ENCODE measurements at regions not wholly inside any gene's neighbourhood (a gene's known extent, or its start where the extent isn't known, plus 50 kb on each side); places are given as distances from the start of the nearest gene placed in this dataset.

DNA sequence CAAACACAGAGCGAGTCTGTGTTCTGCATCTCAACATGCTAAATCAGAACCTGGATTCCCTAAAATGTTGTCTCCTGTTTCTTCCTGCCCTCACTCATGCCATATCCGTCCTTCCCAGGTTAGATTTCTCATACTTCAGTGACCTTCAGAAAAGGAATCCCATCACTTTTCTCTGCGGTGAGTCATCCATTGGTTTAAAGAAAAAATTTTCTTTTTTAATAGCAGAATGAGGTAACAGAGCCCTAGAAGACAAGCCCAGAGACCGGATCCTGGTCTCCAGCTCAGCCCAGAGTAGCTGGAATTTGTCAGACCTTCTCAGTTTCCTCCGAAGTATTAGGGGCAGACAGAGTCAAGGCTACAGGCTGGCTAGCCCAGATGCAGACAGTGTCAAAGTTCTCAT, 143.2 kb upstream of the DMRT1 start:
- Histone ChIP-seq H3K27me3 (ENCODE audit: control insufficient read depth in 1 of 2, insufficient read depth in 2 of 2, low read length in 2 of 2) (no peaks in the 10 kb centered on the region), H3K9me3 (ENCODE audit: control insufficient read depth in 2 of 2, insufficient read depth in 1 of 2, low read depth in 1 of 2, low read length in 1 of 2) (no peaks in the 10 kb centered on the region), H3K4me3 (ENCODE audit: low read depth in 1 of 2, low read length in 2 of 2) (no peak overlapping the region), H3K4me1 (ENCODE audit: control insufficient read depth in 2 of 2, insufficient read depth in 2 of 2, low read length in 1 of 2) (peaks cover 4 to 6% of the 10 kb centered on the region in 2 donors), H3K27ac (ENCODE audit: low read depth in 2 of 2, low read length in 1 of 2) (peak overlapping the region in 1 of 2 donors; percentile 17), H3K36me3 (ENCODE audit: control insufficient read depth in 2 of 2, insufficient read depth in 2 of 2, low read length in 1 of 2) (peaks cover 0 to 4% of the 10 kb centered on the region in 2 donors)
- 76 to 82% methylated on average over 5 of the region's 5 CpGs for WGBS, 2 donors

DNA sequence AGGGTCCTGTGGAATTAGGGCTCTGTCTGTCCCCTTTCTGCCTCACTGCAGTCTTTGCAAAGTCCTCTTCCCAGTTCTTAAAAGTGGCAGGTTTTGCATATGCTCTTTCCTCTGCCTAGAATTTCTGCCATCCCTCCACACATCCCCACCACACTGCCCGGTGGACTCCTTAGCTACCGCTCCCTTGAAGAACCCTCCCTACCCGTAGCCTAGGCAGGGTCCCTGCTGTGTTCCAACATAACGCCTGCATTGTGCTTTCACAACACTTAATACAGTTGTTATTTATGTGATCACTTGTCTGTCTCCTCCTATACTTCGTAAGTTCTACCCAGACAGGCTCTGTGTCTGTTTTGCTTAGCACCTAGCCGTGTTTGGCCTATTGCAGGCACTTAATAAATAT, 142.5 kb upstream of the DMRT1 start:
- WGBS, 2 donors = 81 to 82% methylated on average over 6 of the region's 6 CpGs
- H3K9me3 ChIP-seq (ENCODE audit: control insufficient read depth in 2 of 2, insufficient read depth in 1 of 2, low read depth in 1 of 2, low read length in 1 of 2) = no peaks in the 10 kb centered on the region
- H3K27ac ChIP-seq (ENCODE audit: low read depth in 2 of 2, low read length in 1 of 2) = no peak overlapping the region
- H3K4me3 ChIP-seq (ENCODE audit: low read depth in 1 of 2, low read length in 2 of 2) = no peak overlapping the region
- no peaks in the 10 kb centered on the region for H3K27me3 ChIP-seq (ENCODE audit: control insufficient read depth in 1 of 2, insufficient read depth in 2 of 2, low read length in 2 of 2)
- peaks cover 4 to 6% of the 10 kb centered on the region in 2 donors for H3K4me1 ChIP-seq (ENCODE audit: control insufficient read depth in 2 of 2, insufficient read depth in 2 of 2, low read length in 1 of 2)
- H3K36me3 ChIP-seq (ENCODE audit: control insufficient read depth in 2 of 2, insufficient read depth in 2 of 2, low read length in 1 of 2) = peaks cover 0 to 4% of the 10 kb centered on the region in 2 donors

DNA sequence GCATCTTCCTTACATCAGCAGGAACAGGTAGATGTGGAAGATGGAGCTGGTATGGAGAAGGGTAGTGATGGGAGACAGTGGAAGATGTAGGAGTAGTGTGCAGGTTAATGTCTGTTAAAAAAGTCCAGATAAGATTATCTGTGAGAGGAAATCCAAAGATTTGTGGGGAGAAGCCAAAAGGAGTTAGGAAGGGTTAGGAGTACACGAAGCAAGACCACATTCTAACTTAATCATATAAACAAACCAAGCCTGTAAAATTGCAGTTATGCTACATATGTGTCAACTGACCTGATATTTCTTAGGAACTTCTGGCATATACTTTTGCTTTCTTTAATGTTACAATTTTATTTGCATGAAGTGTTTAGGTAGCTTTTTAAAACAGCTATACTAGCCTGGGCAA, 142.1 kb upstream of the DMRT1 start:
- no peaks in the 10 kb centered on the region for H3K9me3 ChIP-seq (ENCODE audit: control insufficient read depth in 2 of 2, insufficient read depth in 1 of 2, low read depth in 1 of 2, low read length in 1 of 2)
- H3K27me3 ChIP-seq (ENCODE audit: control insufficient read depth in 1 of 2, insufficient read depth in 2 of 2, low read length in 2 of 2) = no peaks in the 10 kb centered on the region
- H3K4me3 ChIP-seq (ENCODE audit: low read depth in 1 of 2, low read length in 2 of 2) = no peak overlapping the region
- WGBS, 2 donors = 50 to 56% methylated on average over 1 of the region's 1 CpG
- H3K36me3 ChIP-seq (ENCODE audit: control insufficient read depth in 2 of 2, insufficient read depth in 2 of 2, low read length in 1 of 2) = peaks cover 0 to 4% of the 10 kb centered on the region in 2 donors
- peaks cover 3 to 5% of the 10 kb centered on the region in 2 donors for H3K4me1 ChIP-seq (ENCODE audit: control insufficient read depth in 2 of 2, insufficient read depth in 2 of 2, low read length in 1 of 2)
- no peak overlapping the region for H3K27ac ChIP-seq (ENCODE audit: low read depth in 2 of 2, low read length in 1 of 2)

DNA sequence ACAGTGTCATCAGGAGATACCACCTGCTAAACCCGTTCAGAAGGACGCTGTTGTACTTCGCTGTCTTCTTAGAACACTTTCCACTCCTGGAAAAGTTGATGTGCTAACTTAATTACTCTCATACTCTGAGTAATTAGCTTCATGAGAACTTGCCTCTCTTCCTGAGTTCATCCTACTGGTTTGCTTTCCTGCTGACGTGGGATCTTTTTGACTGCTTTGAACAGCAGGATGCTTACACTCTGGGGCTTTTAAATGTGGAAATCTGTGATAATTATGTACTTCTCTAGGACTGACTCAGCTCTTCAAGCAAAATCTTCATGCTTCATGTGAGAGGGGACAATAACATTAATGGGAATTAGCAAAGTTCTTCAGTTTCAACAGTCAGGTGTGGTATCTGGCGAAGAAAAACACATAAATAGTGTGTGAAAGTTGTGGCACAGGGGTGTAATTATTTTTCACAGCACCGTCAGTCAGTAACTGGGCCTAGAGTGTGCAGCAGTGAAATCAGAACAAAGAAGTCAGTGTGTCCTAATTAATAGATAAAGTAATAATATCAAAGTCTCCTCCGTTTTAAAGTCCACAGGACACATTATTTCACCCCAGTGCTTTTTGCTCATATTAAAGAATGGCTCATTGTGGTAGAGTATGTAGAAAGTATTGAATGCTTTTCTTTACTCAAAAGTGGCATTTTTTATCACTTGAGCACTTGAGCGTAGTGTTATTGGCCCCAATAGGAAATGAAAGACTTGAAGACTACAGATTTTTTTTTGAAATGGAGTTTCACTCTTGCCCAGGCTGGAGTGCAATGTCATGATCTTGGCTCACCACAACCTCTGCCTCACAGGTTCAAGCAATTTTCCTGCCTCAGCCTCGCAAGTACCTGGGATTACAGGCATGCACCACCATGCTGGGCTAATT, 140.9 kb upstream of the DMRT1 start:
- Histone ChIP-seq H3K27ac (ENCODE audit: low read depth in 2 of 2, low read length in 1 of 2) (no peak overlapping the region), H3K36me3 (ENCODE audit: control insufficient read depth in 2 of 2, insufficient read depth in 2 of 2, low read length in 1 of 2) (peaks cover 0 to 4% of the 10 kb centered on the region in 2 donors)

DNA sequence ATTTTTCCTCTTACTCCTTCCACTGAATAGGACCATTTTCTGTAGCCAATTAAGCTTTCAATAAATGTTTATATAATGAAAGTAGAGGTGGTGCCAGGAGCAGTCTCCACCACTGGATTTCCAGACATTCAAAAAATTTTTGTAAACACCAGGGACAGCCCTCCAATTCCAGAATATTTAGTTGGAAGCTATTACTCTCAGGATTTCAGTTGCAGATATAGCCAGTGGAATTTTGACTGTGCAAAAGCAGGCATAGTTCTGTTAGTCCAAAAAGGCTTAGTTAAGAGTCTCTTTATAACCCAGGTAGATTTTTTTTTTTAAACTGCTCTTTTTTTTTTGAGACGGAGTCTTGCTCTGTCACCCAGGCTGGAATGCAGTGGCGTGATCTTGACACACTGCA, 138.1 kb upstream of the DMRT1 start:
- Histone ChIP-seq H3K27me3 (ENCODE audit: control insufficient read depth in 1 of 2, insufficient read depth in 2 of 2, low read length in 2 of 2) (no peaks in the 10 kb centered on the region), H3K9me3 (ENCODE audit: control insufficient read depth in 2 of 2, insufficient read depth in 1 of 2, low read depth in 1 of 2, low read length in 1 of 2) (no peaks in the 10 kb centered on the region), H3K4me3 (ENCODE audit: low read depth in 1 of 2, low read length in 2 of 2) (no peak overlapping the region), H3K27ac (ENCODE audit: low read depth in 2 of 2, low read length in 1 of 2) (peak overlapping the region in 1 of 2 donors; percentile 4), H3K36me3 (ENCODE audit: control insufficient read depth in 2 of 2, insufficient read depth in 2 of 2, low read length in 1 of 2) (peaks cover 0 to 4% of the 10 kb centered on the region in 2 donors), H3K4me1 (ENCODE audit: control insufficient read depth in 2 of 2, insufficient read depth in 2 of 2, low read length in 1 of 2) (no peaks in the 10 kb centered on the region)
- WGBS, 2 donors = 83 to 87% methylated on average over 2 of the region's 2 CpGs

More for the DNA sequence above, 140.9 kb upstream of the DMRT1 start:
- Histone ChIP-seq H3K9me3 (ENCODE audit: control insufficient read depth in 2 of 2, insufficient read depth in 1 of 2, low read depth in 1 of 2, low read length in 1 of 2) (no peaks in the 10 kb centered on the region), H3K4me1 (ENCODE audit: control insufficient read depth in 2 of 2, insufficient read depth in 2 of 2, low read length in 1 of 2) (no peaks in the 10 kb centered on the region), H3K4me3 (ENCODE audit: low read depth in 1 of 2, low read length in 2 of 2) (no peak overlapping the region), H3K27me3 (ENCODE audit: control insufficient read depth in 1 of 2, insufficient read depth in 2 of 2, low read length in 2 of 2) (no peaks in the 10 kb centered on the region)
- WGBS, 2 donors = 77 to 84% methylated on average over 9 of the region's 9 CpGs

DNA sequence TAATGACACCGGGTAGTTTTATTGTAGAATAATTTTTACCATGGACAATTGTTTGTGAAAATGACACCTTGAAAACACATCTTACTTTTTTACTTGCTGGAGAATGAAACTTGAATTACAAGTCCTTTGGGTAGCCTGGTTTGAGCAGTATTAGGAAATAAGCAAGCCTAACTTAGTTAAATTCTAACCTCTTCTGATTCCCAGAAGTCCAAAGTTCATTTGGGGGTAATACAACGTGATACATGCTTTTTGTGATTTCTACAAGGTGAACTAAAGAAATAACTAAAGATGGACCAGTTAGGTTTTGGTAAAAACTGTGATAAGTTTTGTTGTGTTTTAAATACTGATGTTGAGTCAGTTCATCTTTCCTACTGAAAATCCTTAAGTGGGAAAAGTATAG, 135.4 kb upstream of the DMRT1 start:
- Histone ChIP-seq H3K27me3 (ENCODE audit: control insufficient read depth in 1 of 2, insufficient read depth in 2 of 2, low read length in 2 of 2) (no peaks in the 10 kb centered on the region), H3K27ac (ENCODE audit: low read depth in 2 of 2, low read length in 1 of 2) (no peak overlapping the region), H3K36me3 (ENCODE audit: control insufficient read depth in 2 of 2, insufficient read depth in 2 of 2, low read length in 1 of 2) (peaks cover 3 to 5% of the 10 kb centered on the region in 2 donors), H3K4me3 (ENCODE audit: low read depth in 1 of 2, low read length in 2 of 2) (peak overlapping the region in 1 of 2 donors; percentile 58), H3K9me3 (ENCODE audit: control insufficient read depth in 2 of 2, insufficient read depth in 1 of 2, low read depth in 1 of 2, low read length in 1 of 2) (no peaks in the 10 kb centered on the region), H3K4me1 (ENCODE audit: control insufficient read depth in 2 of 2, insufficient read depth in 2 of 2, low read length in 1 of 2) (peaks cover 0 to 2% of the 10 kb centered on the region in 2 donors)
- WGBS, 2 donors = 38 to 49% methylated on average over 2 of the region's 2 CpGs

DNA sequence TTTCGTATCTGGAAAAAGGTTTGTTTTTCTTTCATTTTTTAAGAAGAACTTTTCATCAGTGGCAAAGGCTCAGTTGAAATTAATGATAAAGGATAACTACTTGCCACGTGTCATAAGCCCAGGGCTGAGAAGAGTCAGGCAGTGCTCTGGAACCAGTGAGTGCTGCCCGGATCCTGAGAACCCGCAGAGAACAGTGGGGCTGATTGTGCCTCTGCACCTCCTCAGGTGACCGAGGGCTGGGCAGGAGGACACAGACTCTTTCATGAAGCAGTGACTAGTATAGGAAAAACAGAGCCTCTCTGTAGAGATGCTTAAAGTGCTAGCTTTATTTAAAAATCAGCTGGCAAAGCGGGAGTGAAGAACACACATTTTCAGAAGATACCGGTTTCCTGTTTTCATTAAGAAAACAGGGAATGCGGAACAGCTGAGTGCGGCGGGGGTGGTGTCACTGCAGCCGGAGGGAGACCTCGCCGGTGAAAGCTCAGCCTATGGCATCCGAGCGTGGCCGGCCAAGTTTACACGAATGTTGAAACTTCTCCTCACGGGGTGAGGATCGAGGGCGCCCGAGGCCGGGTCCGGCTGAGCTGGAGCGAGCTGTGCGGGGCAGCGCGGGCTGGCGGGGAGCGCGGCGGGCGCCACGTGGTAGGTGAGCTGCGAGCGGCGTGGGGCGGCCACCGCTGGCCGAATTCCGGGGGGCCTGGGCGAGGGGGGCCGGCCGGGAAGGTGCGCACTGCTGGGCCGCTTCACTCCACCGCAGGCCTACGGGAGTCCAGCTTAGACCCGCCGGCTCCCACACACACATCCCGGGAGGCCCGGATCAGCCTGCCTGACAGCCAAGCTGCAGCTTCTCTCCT, 134.7 kb upstream of the DMRT1 start:
- Histone ChIP-seq H3K27me3 (ENCODE audit: control insufficient read depth in 1 of 2, insufficient read depth in 2 of 2, low read length in 2 of 2) (no peaks in the 10 kb centered on the region), H3K4me3 (ENCODE audit: low read depth in 1 of 2, low read length in 2 of 2) (peak overlapping the region; percentile 58), H3K4me1 (ENCODE audit: control insufficient read depth in 2 of 2, insufficient read depth in 2 of 2, low read length in 1 of 2) (peaks cover 0 to 9% of the 10 kb centered on the region in 2 donors), H3K27ac (ENCODE audit: low read depth in 2 of 2, low read length in 1 of 2) (peak overlapping the region; percentile 80 to 86), H3K36me3 (ENCODE audit: control insufficient read depth in 2 of 2, insufficient read depth in 2 of 2, low read length in 1 of 2) (peaks cover 11 to 12% of the 10 kb centered on the region in 2 donors), H3K9me3 (ENCODE audit: control insufficient read depth in 2 of 2, insufficient read depth in 1 of 2, low read depth in 1 of 2, low read length in 1 of 2) (no peaks in the 10 kb centered on the region)
- 4 to 8% methylated on average over 34 to 51 of the region's 51 CpGs for WGBS, 2 donors

DNA sequence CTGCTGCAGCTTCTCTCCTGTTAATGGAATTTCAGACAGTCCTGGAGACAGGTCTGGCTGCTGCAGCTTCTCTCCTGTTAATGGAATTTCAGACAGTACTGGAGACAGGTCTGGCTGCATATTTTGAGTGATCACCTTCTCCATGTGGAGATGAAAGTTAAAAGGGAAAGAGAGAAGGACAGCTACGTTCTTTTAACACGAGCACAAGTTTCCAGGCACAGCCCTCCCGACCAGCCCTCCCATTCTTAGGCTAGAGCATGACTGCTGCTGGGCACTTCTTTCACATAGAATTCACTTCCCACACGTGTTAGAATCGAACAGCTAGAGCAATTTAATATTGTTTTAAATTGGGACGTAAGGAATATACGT, 133.3 kb upstream of the DMRT1 start:
- Histone ChIP-seq H3K27ac (ENCODE audit: low read depth in 2 of 2, low read length in 1 of 2) (peak overlapping the region; percentile 47 to 73), H3K4me1 (ENCODE audit: control insufficient read depth in 2 of 2, insufficient read depth in 2 of 2, low read length in 1 of 2) (peaks cover 0 to 19% of the 10 kb centered on the region in 2 donors), H3K36me3 (ENCODE audit: control insufficient read depth in 2 of 2, insufficient read depth in 2 of 2, low read length in 1 of 2) (peaks cover 14 to 24% of the 10 kb centered on the region in 2 donors), H3K27me3 (ENCODE audit: control insufficient read depth in 1 of 2, insufficient read depth in 2 of 2, low read length in 2 of 2) (no peaks in the 10 kb centered on the region), H3K4me3 (ENCODE audit: low read depth in 1 of 2, low read length in 2 of 2) (peak overlapping the region in 1 of 2 donors; percentile 48), H3K9me3 (ENCODE audit: control insufficient read depth in 2 of 2, insufficient read depth in 1 of 2, low read depth in 1 of 2, low read length in 1 of 2) (no peaks in the 10 kb centered on the region)
- WGBS, 2 donors = 19 to 21% methylated on average over 7 of the region's 7 CpGs

DNA sequence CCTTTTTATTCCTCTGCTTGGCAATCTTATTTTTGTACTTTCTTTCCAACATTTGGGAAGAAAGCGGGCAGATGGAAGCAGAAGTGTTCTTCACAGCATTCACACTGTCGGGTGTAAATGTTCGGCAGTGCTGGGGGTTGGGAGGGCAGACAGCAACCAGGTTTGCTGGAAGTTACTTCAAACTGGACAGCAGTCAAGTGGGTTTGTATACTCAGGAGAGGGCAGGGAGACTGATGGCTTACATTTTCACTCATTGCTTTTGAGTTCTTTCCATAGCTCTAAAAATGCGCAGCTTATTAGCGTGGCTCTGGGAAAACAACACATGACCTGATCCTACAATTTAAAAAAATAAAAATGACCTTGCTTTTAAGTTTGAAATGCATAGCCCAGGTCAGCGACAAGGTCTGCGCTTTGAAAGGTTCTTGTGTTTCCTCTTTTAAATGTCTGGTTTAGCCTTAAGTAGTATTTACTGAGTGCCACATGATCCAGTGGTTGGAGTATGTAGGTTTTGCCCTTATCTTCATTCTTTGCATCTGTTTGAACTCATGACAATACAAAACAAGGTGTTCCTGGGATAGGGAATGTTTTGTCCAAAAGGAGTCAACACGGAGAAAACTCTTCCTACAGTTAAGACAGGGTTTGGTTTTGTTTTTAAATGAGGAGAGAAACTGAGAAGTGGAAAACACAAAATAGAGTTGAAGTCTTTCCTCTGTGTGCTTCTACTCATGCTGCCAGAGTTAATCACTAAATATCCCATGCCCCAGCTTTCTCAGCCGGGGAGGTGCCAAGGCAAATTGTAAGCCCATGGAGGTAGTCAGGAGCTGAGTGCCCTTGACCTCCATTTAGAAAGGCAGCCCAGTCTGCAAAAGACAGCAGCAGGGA, 132.7 kb upstream of the DMRT1 start:
- no peaks in the 10 kb centered on the region for H3K9me3 ChIP-seq (ENCODE audit: control insufficient read depth in 2 of 2, insufficient read depth in 1 of 2, low read depth in 1 of 2, low read length in 1 of 2)
- H3K4me1 ChIP-seq (ENCODE audit: control insufficient read depth in 2 of 2, insufficient read depth in 2 of 2, low read length in 1 of 2) = peaks cover 0 to 19% of the 10 kb centered on the region in 2 donors
- no peaks in the 10 kb centered on the region for H3K27me3 ChIP-seq (ENCODE audit: control insufficient read depth in 1 of 2, insufficient read depth in 2 of 2, low read length in 2 of 2)
- H3K27ac ChIP-seq (ENCODE audit: low read depth in 2 of 2, low read length in 1 of 2) = peak overlapping the region; percentile 73 to 85
- peak overlapping the region in 1 of 2 donors; percentile 48 for H3K4me3 ChIP-seq (ENCODE audit: low read depth in 1 of 2, low read length in 2 of 2)
- peaks cover 14 to 25% of the 10 kb centered on the region in 2 donors for H3K36me3 ChIP-seq (ENCODE audit: control insufficient read depth in 2 of 2, insufficient read depth in 2 of 2, low read length in 1 of 2)
- WGBS, 2 donors = 45 to 53% methylated on average over 9 of the region's 9 CpGs

All from esophagus (tissue), 2 donors.